Ectodermal cell (in vitro differentiated cells): ENCODE measurements at regions not wholly inside any gene's neighbourhood (a gene's known extent, or its start where the extent isn't known, plus 50 kb on each side); places are given as distances from the start of the nearest gene placed in this dataset.
"Not testable (repeated sequence)": the region's sequence is repeated elsewhere in the genome, so short reads cannot be mapped to it uniquely, and the experiment has no call there.

Experiments used
- H3K27ac ChIP-seq: 2 replicates; pipeline ENCODE4 v1.7.0; 2013; ENCODE audit warnings: mild to moderate bottlenecking, low read depth, low read length; ENCODE audit not compliant: insufficient read depth, poor library complexity, severe bottlenecking
- H3K27me3 ChIP-seq: 2 replicates; pipeline ENCODE4 v1.7.0; 2013; ENCODE audit warnings: mild to moderate bottlenecking, low read length; ENCODE audit not compliant: insufficient read depth, control insufficient read depth, poor library complexity, severe bottlenecking
- H3K36me3 ChIP-seq: one replicate; pipeline ENCODE4 v1.7.0; 2013; ENCODE audit warnings: low read length; ENCODE audit not compliant: control insufficient read depth, insufficient read depth
- H3K4me1 ChIP-seq: one replicate; pipeline ENCODE4 v1.7.0; 2013; ENCODE audit warnings: low read length; ENCODE audit not compliant: control insufficient read depth, insufficient read depth
- H3K4me3 ChIP-seq: 2 replicates; pipeline ENCODE4 v1.7.0; 2013; ENCODE audit warnings: low read depth, low read length, control low read depth; ENCODE audit not compliant: insufficient read depth
- H3K9me3 ChIP-seq: 2 replicates; pipeline ENCODE4 v1.7.0; 2013; ENCODE audit warnings: mild to moderate bottlenecking, low read length, moderate library complexity; ENCODE audit not compliant: control insufficient read depth
- WGBS, 2 experiments: methylation state at CpG; one replicate each; pipeline ENCODE4 v1.1.7; 2013; ENCODE audit warnings: missing lambda C conversion rate in 2 of 2; 5-methylcytosine and 5-hydroxymethylcytosine counted together

DNA sequence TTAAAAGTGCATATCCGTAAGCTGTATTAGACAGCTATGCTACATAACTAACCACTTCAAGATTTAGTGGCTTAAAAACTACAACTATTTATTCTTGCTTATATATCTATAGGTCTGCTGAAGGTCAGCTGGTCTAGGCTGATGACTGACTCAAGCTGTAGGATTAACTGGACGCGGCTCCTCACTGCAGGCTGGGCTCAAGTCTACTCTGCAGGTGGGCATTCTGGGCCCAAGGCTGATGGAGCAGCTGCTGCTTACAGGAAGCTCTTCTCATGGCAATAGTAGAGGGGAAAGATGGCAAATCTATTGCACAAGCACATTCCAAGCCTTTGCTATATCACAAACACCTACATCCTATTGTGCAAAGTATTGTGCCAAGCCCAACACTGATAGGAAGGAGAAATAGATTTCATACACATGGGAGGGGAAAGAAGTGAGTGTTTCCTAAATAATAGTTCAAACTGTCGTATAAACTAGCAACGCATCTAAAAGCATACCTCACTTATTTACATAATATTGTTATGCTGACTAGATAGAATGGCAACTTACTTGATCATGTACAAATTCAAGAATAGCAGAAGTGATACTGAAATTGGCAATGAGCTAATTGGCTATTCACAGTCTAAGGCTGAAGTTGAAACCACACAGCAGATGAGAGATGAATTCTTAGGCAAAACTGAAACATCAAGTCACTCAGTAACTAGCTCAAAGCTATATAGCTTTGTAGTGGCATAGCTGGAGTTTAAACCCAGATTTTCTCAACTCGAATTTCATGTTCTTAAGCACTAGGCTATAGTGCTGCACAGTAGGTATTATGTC lies 263.8 kb downstream of the NKX6-1 start:
- no peaks in the 10 kb centered on the region for H3K36me3 ChIP-seq
- WGBS, 2 experiments = 76 to 83% methylated on average over 3 of the region's 6 CpGs
- H3K4me3 ChIP-seq = no peak overlapping the region
- H3K4me1 ChIP-seq = no peaks in the 10 kb centered on the region
- H3K27me3 ChIP-seq = no peaks in the 10 kb centered on the region
- H3K27ac ChIP-seq = no peak overlapping the region
- H3K9me3 ChIP-seq = no peaks in the 10 kb centered on the region

DNA sequence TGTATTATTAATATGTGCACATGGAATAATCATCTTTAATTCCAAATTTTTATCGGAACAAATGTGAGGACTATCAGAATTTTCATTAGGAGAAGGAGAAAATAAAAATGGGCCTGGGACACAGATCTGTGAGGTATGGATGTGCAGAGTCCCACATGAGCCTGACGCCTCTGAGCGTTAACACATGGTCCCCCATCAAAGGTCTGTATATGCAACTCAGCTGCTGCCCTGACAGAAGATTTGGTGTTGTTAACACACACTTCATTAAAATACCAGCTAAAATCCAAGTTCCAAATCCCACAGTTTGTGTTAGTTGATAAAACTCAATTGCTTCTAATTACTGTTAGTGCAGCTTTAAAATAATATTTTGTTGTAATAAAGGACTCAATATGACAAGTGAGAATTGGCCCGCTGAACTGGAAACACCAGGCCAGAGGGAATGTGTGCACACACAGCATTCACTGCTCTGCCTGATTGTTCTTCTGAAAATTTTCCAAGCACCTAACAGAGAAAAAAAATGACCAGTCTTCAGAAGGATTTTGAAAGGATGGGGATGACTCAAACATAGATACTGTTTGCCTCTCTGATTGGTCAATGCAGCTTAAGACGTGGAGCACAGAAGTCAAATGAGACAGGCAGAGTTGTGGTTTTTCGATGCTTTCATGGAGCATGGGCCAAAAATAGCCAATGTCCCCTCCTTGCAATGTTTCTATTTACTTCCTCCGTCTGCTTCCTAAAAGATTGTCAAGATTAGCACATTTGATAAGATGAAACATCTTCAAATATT lies 266.6 kb downstream of the NKX6-1 start:
- no peaks in the 10 kb centered on the region for H3K36me3 ChIP-seq
- 91 to 98% methylated on average over 7 of the region's 7 CpGs for WGBS, 2 experiments
- H3K4me1 ChIP-seq = no peaks in the 10 kb centered on the region
- H3K27ac ChIP-seq = no peak overlapping the region
- H3K27me3 ChIP-seq = no peaks in the 10 kb centered on the region
- no peaks in the 10 kb centered on the region for H3K9me3 ChIP-seq
- no peak overlapping the region for H3K4me3 ChIP-seq

DNA sequence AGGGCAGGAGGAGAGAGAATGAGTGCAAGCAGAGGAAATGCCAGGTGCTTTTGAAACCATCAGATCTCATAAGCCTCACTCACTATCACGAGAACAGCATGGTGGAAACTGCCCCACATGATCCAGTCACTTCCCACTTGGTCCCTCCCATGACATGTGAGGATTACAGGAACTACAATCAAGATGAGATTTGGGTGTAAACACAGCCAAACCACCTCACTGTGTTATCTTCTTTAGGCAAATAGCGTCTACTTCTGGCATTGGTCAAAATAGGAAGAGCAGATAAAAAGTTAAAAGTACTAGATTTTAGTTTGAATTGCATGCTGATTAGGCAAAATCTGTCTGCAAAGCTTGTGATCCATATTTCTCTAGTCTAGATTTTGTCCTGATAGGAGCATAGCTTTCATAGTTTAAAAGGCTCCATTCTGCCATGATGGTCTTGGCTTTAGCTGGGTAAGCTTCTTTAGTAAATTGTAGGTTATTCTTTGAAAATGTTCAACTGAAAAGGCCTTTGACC lies 267.5 kb downstream of the NKX6-1 start:
- WGBS, 2 experiments = 90 to 93% methylated on average over 2 of the region's 2 CpGs
- no peaks in the 10 kb centered on the region for H3K27me3 ChIP-seq
- no peak overlapping the region for H3K27ac ChIP-seq
- no peak overlapping the region for H3K4me3 ChIP-seq
- no peaks in the 10 kb centered on the region for H3K4me1 ChIP-seq
- no peaks in the 10 kb centered on the region for H3K9me3 ChIP-seq
- no peaks in the 10 kb centered on the region for H3K36me3 ChIP-seq

DNA sequence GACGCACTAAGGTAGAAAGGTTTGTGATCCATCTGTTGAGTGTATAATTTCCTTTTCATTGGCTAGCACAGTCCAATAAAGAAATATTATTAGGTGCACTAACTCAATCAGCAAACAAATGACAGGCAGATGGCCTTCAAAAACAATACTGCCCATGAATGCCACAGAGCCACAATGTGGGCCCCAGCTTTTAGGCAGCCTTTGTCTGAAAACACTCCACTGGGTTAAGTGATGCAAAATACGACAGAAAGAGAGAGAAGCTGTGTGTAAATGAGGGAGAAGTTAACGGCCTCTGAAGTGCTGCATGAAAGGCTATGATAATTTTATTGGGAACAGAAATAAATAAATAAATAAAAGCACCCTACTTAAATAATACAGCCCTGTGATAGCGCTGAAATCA lies 274.6 kb downstream of the NKX6-1 start:
- Histone ChIP-seq H3K4me3 (no peak overlapping the region), H3K4me1 (peaks cover 5% of the 10 kb centered on the region), H3K27me3 (no peaks in the 10 kb centered on the region), H3K36me3 (no peaks in the 10 kb centered on the region), H3K27ac (no peak overlapping the region), H3K9me3 (no peaks in the 10 kb centered on the region)
- WGBS, 2 experiments = 54 to 57% methylated on average over 3 of the region's 4 CpGs

DNA sequence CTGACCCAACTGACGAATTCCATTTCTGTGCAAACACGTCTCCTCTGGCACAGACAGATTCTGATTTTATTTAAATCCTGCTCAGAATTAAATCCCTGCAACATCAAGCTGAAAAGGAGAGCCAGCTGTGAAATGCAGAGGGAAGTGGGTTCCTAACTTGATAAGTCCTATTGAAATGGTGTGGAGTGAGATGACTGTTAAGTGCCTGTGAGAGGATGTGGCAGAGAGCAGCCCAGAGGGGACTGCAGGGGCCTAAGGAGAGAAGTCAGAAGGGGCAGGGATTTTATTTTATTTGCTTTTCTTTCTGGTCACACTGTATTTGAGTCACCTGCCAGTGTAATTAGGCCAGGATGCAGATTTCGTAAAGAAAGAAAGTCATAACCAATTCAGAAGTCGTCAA lies 277.4 kb downstream of the NKX6-1 start:
- no peaks in the 10 kb centered on the region for H3K27me3 ChIP-seq
- H3K4me3 ChIP-seq = no peak overlapping the region
- no peaks in the 10 kb centered on the region for H3K36me3 ChIP-seq
- WGBS, 2 experiments = 83 to 84% methylated on average over 4 of the region's 4 CpGs
- H3K4me1 ChIP-seq = peaks cover 11% of the 10 kb centered on the region
- no peak overlapping the region for H3K27ac ChIP-seq
- no peaks in the 10 kb centered on the region for H3K9me3 ChIP-seq

DNA sequence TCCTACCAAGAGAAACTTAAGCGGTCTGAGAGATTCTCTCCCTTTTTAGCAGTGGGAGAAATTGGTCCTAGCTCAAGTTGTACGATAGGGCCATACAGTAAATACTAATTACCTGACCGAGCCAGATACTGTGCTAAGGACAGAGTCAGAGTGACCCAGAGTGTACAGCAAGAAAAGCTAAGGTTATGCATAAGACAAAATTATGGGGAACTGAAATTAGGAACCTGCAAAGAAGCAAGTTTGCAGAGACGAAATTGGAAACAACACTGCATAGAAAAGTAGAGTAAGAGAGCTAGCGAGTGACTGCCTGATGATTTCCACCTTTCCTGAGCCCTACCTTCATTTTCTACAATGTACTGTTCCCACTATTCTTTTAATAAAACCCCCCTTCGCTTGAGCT lies 278.1 kb downstream of the NKX6-1 start:
- H3K36me3 ChIP-seq = no peaks in the 10 kb centered on the region
- no peak overlapping the region for H3K4me3 ChIP-seq
- WGBS, 2 experiments = 94% methylated on average over 6 of the region's 6 CpGs
- H3K27ac ChIP-seq = no peak overlapping the region
- H3K27me3 ChIP-seq = no peaks in the 10 kb centered on the region
- H3K9me3 ChIP-seq = no peaks in the 10 kb centered on the region
- H3K4me1 ChIP-seq = peaks cover 11% of the 10 kb centered on the region

DNA sequence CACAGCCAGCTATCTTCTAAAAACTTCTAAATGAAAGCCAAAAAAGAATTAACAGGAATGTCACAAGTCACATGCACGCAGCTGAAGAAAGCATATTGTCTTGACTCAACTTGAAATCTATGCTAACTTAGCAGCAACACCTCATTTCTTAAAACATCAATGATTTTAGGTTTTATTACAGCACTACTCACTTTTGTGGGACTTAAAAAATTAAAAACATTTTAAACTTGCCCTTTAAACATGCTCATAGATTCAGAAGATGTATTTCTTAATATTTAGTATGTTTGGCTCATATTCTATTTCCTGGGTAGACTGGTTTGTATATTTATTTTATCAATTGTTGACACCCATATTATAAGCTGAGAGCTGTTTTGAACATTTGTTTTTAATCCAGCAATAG lies 279.4 kb downstream of the NKX6-1 start:
- H3K9me3 ChIP-seq = no peaks in the 10 kb centered on the region
- H3K27ac ChIP-seq = no peak overlapping the region
- H3K36me3 ChIP-seq = no peaks in the 10 kb centered on the region
- H3K4me1 ChIP-seq = peaks cover 5% of the 10 kb centered on the region
- no peaks in the 10 kb centered on the region for H3K27me3 ChIP-seq
- 90 to 96% methylated on average over 1 of the region's 1 CpG for WGBS, 2 experiments
- H3K4me3 ChIP-seq = no peak overlapping the region

DNA sequence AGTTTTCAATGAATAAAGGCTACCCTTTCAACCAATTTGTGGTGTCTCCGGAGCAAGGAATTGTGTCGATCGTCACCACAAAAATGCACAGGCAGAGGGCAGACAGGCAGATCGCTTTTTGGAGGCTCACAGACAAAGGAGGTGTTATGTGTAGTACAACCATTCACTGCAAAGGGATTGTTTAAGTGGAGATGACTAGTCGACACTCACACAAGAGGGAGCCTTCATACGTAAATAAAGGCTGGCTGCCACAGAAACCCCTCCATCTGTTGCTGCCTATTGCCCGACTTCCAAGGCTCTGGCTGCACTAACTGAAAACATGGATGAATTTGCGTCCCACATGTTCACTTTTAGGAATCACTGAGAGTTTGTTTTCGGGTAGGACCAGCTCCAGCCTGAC lies 281.1 kb downstream of the NKX6-1 start:
- 56 to 58% methylated on average over 9 of the region's 9 CpGs for WGBS, 2 experiments
- H3K36me3 ChIP-seq = no peaks in the 10 kb centered on the region
- H3K4me3 ChIP-seq = no peak overlapping the region
- no peaks in the 10 kb centered on the region for H3K9me3 ChIP-seq
- H3K27me3 ChIP-seq = no peaks in the 10 kb centered on the region
- peaks cover 5% of the 10 kb centered on the region for H3K4me1 ChIP-seq
- no peak overlapping the region for H3K27ac ChIP-seq

DNA sequence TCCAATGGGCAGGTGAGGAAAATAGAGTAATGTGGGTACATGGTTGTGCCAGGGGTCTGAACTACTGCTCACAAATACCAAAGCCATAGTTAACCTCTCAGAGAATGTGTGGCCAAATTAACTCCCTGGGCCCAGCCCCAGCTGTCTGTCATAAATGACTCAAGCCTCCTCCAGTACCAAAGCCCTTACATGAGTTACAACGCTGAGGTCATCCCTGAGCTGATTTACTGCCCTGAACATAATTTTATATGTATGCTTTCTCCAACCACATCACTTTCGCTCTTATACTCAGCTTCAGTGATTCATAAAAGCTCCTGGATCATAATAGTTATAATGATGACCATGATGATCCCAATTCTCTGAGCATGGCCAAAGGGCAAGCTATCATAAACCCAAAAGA lies 283.9 kb downstream of the NKX6-1 start:
- H3K27me3 ChIP-seq = no peaks in the 10 kb centered on the region
- H3K9me3 ChIP-seq = no peaks in the 10 kb centered on the region
- peaks cover 5% of the 10 kb centered on the region for H3K4me1 ChIP-seq
- WGBS, 2 experiments = 81 to 98% methylated on average over 1 to 2 of the region's 2 CpGs
- no peak overlapping the region for H3K27ac ChIP-seq
- no peaks in the 10 kb centered on the region for H3K36me3 ChIP-seq
- no peak overlapping the region for H3K4me3 ChIP-seq

DNA sequence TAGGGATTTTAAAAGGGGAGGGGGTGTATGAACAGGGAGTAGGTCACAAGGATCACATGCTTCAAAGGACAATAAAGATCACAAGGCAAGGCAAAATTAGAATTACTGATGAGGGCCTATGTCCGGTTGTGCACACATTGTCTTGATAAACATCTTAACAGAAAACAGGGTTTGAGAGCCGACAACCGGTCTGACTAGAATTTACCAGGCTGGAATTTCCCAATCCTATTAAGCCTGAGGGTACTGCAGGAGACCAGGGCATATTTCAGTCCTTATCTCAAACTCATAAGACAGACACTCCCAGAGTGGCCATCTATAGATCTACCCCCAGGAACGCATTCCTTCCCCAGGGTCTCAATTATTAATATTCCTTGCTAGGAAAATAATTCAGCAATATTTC lies 292.9 kb downstream of the NKX6-1 start:
- not testable (repeated sequence) for H3K36me3 ChIP-seq, H3K27me3 ChIP-seq, H3K4me3 ChIP-seq, H3K27ac ChIP-seq, H3K4me1 ChIP-seq, H3K9me3 ChIP-seq
- WGBS, 2 experiments = 91 to 97% methylated on average over 4 of the region's 4 CpGs
